Activated CD4-positive, alpha-beta T cell treated with anti-CD3 and anti-CD28 coated beads, Interleukin-2, amount 10 ng/mL, durations not matched to agents 7 days and 5 days (primary cell): ENCODE measurements at regions not wholly inside any gene's neighbourhood (a gene's known extent, or its start where the extent isn't known, plus 50 kb on each side); places are given as distances from the start of the nearest gene placed in this dataset.

Source experiments
- CTCF ChIA-PET: fragments of 350-600 bp; sonication (Branson Sonifier 250); formaldehyde crosslinking; loops from one replicate; lab custom pipeline; 2021; ENCODE audit warnings: antibody characterized with exemption; lab: Charles Lee
- POLR2A ChIA-PET: fragments of 350-600 bp; sonication (Branson Sonifier 250); formaldehyde crosslinking; loops from one replicate; lab custom pipeline; 2021; ENCODE audit warnings: antibody characterized with exemption; lab: Charles Lee
- DNase-seq: peaks from one replicate; pipeline ENCODE4 v3.0.0-alpha.2; 2020
- H3K27ac Mint-ChIP-seq: one replicate; pipeline ENCODE4 v1.8.0; 2021; ENCODE audit warnings: mild to moderate bottlenecking, moderate library complexity, mixed read lengths
- H3K27me3 Mint-ChIP-seq: one replicate; pipeline ENCODE4 v1.8.0; 2021; ENCODE audit warnings: mixed read lengths
- H3K36me3 Mint-ChIP-seq: one replicate; pipeline ENCODE4 v1.8.0; 2021; ENCODE audit warnings: low read depth, mixed read lengths
- H3K4me1 Mint-ChIP-seq: one replicate; pipeline ENCODE4 v1.8.0; 2021; ENCODE audit warnings: mixed read lengths
- H3K4me3 Mint-ChIP-seq: one replicate; pipeline ENCODE4 v1.8.0; 2021; ENCODE audit warnings: mild to moderate bottlenecking, moderate library complexity, mixed read lengths
- H3K9me3 Mint-ChIP-seq: one replicate; pipeline ENCODE4 v1.8.0; 2021; ENCODE audit warnings: mixed read lengths

DNA sequence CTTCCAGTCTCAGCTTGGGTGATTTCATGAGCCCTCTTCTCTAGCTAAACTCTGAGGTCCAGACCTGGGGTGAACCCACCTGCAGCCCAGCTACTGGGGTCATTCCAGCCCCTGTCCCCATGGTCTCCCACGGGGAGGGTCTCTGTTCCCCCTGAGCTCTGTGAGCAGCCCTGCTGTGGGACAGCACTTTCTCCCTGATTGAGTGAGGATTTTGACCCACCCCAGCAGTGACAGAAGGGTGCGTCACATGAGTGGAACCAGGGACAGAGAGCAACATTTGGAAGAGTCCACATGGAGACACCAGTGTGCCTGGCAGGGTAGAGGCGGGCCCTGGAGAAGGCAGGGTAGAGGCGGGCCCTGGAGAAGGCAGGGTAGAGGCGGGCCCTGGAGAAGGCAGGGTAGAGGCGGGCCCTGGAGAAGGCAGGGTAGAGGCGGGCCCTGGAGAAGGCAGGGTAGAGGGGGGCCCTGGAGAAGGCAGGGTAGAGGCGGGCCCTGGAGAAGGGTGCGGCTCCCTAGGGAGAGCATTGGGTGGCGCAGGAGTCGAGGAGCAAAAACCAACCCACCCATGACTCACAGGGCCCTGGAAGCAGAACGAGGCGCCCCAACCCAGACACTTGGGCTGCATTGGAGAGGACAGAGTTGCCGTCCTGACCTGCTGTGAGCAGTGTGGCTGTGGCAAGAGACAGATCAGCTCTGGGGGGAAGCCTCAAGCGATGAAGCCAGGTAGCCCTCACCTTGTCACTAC is 227.7 kb upstream of the B3GAT1 start:
- Mint-ChIP-seq H3K36me3 (no peaks in the 10 kb centered on the region), H3K27me3 (peaks cover 4% of the 10 kb centered on the region), H3K27ac (no peak overlapping the region), H3K4me3 (no peak overlapping the region), H3K4me1 (no peaks in the 10 kb centered on the region), H3K9me3 (no peaks in the 10 kb centered on the region)
- no peak for DNase-seq
- ChIA-PET POLR2A (no interaction called here), CTCF (no interaction called here)

DNA sequence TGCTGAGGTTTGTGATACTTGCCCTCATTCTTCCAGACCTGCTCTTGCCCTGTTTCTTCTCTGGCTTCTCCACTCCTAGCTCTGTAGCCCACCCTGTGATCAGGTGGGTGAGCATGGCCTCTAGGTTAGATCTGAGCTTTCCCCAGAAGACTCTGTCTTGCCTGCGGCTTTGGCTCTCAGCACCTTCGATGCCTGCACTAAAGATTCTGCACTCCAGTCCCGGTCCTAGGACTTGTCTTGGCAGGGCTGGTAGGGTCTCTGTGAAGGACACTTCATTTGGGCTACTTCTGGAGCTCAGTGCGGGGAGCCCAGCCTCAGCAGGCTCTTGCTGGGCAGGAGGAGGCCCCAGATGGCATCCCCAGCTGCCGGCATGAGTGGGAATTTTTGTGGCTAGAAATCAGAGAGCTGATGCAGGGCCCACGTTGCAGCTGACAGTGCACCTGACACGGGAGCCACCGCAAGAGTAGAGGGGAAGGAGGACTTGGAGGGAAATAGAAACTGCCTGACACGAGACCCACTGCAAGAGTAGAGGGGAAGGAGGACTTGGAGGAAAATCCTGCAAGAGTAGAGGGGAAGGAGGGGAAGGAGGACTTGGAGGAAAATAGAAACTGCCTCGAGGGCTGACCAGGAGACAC is 226.9 kb upstream of the B3GAT1 start:
- no peak for DNase-seq
- Mint-ChIP-seq H3K9me3 (no peaks in the 10 kb centered on the region), H3K4me1 (no peaks in the 10 kb centered on the region), H3K27ac (peak overlapping the region; percentile 10), H3K36me3 (no peaks in the 10 kb centered on the region), H3K4me3 (no peak overlapping the region), H3K27me3 (peaks cover 4% of the 10 kb centered on the region)
- POLR2A ChIA-PET: no interaction called here
- CTCF ChIA-PET: no interaction called here

DNA sequence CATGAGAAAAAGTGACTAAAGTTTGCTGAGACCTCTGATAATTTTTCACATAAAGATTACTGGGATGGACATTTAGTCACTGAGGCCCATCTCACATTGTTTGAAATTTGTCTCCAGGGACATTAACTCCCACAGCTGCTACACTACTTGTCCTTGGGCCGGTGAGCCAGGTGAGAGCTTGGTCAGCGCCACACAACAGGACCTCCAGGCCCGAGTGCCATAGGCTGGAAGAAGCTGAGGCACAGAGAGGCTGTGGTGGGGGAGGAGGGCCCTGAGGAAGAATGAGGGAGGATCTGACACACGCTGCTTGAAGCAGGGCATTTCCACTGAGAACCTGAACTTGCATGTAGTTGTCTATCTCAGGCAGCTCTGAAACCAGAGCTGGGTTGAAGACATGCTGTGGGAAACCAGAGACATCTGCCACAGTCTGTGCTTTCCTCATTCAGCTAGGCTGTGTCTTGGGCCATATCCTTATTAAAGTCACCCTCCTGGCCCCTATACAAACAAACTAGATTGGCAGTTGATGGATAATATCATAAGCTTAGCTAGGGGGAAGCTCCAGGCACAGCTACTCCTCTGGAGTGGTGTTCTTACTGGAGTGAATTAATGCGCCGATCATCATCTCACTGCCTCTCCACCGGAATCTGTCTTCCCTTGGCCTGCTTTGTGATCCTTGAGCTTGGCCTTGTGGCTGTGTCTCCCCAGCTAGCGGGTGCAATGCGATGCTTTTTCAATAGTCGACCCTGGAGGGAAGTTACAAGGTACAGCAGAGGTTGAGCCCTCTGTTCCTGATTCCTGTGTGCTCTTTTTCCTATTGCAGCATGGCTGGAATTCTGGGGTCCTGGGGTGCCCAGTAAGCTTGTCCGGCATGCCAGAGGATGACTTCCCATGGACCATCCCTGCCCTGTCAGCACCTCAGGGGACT is 225.3 kb upstream of the B3GAT1 start:
- H3K4me3 Mint-ChIP-seq: no peak overlapping the region
- no peaks in the 10 kb centered on the region for H3K36me3 Mint-ChIP-seq
- ChIA-PET POLR2A (no interaction called here), CTCF (no interaction called here)
- no peaks in the 10 kb centered on the region for H3K4me1 Mint-ChIP-seq
- DNase-seq: no peak
- H3K9me3 Mint-ChIP-seq: no peaks in the 10 kb centered on the region
- H3K27ac Mint-ChIP-seq: no peak overlapping the region
- H3K27me3 Mint-ChIP-seq: peaks cover 2% of the 10 kb centered on the region

DNA sequence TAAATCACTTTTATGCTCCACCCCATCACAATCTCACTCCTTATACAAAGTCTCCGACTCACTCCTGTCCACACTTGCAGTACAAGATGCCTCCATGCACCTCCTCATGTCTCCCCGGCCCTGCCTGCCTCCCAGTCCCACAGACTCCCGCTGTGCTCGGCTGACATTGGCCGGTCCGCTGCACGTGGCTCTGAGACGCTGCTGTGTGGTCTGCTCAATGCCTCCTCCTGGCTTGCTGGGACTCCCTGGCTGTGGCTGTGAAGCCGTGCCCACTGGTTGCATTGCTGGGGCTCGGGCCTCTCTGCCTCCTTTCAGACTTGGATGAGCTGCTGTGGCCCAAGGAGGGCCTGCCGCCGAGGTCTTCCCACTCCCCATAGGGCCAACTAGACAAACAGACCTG is 224.0 kb upstream of the B3GAT1 start:
- no peak overlapping the region for H3K4me3 Mint-ChIP-seq
- no peak overlapping the region for H3K27ac Mint-ChIP-seq
- ChIA-PET POLR2A (no interaction called here), CTCF (no interaction called here)
- H3K27me3 Mint-ChIP-seq: peaks cover 2% of the 10 kb centered on the region
- no peak for DNase-seq
- H3K9me3 Mint-ChIP-seq: no peaks in the 10 kb centered on the region
- H3K36me3 Mint-ChIP-seq: no peaks in the 10 kb centered on the region
- no peaks in the 10 kb centered on the region for H3K4me1 Mint-ChIP-seq

- no peak for DNase-seq
- Mint-ChIP-seq H3K27ac (no peak overlapping the region), H3K9me3 (no peaks in the 10 kb centered on the region), H3K36me3 (no peaks in the 10 kb centered on the region), H3K4me3 (no peak overlapping the region), H3K27me3 (peaks cover 2% of the 10 kb centered on the region), H3K4me1 (no peaks in the 10 kb centered on the region)
- ChIA-PET POLR2A (no interaction called here), CTCF (no interaction called here)
Measured at GRCh38 chr11:134634897-134635831, 223.1 kb upstream of the B3GAT1 start.

DNA sequence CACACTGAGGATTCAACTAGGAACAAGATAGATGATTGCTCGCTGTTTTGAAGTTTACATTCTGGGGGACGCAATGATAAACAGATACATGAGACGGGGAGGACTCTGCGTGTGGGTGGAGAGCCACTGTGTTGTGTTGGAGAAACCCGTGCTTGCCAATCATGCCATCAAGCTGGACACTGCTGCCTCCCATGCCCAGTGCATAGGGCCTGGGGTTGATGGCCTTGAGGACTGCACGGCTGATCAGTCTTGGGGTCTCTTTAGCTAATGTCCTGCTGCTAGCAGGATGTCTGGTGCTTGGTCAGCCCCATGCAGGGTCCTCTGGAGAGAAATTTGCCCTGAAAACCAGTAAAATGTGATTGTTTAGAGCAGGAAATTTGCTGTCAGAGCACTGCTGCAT is 221.2 kb upstream of the B3GAT1 start:
- H3K36me3 Mint-ChIP-seq: no peaks in the 10 kb centered on the region
- ChIA-PET CTCF (no interaction called here), POLR2A (no interaction called here)
- H3K4me1 Mint-ChIP-seq: no peaks in the 10 kb centered on the region
- H3K27me3 Mint-ChIP-seq: peaks cover 2% of the 10 kb centered on the region
- no peak overlapping the region for H3K4me3 Mint-ChIP-seq
- no peaks in the 10 kb centered on the region for H3K9me3 Mint-ChIP-seq
- DNase-seq: no peak
- no peak overlapping the region for H3K27ac Mint-ChIP-seq

DNA sequence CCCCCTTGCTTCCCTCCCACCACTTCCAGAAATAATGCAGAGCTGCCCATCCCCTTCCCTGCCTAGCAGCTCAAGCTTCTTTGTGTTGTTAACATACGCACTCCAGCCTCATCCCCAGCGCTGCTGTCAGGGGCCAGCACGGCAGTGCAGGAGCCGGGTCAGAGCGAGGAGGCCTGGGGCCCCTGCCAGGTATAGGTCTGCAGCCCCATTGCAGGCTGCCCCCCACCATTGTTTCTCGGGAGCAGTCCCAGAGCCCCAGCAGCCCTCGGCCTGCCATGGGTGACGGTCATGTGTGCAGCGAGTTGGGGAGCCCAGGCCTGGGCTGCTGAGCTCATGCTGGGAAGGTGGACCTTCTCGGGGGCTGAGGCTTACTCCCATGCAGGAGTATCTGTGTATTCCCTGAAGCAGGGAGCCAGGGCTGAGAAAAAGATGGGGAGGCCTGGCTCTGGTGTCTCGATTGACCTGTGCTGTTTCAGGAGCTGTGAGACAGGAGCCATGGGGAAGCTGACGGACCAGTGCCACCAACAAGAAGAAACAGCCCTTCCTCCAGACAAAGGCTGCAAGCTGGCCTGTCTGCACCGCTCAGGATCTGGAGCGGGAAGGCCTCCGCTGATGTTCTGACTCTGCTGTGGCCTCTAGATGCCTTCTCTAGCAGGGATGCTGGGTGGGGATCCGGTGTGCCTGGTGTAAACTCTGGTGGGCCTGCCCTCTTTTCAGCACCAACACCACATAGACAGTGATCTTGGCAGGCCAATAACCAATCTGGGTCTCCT is 220.5 kb upstream of the B3GAT1 start:
- no peaks in the 10 kb centered on the region for H3K9me3 Mint-ChIP-seq
- H3K27me3 Mint-ChIP-seq: no peaks in the 10 kb centered on the region
- ChIA-PET CTCF (no interaction called here), POLR2A (no interaction called here)
- no peak for DNase-seq
- H3K27ac Mint-ChIP-seq: no peak overlapping the region
- H3K4me1 Mint-ChIP-seq: no peaks in the 10 kb centered on the region
- no peaks in the 10 kb centered on the region for H3K36me3 Mint-ChIP-seq
- H3K4me3 Mint-ChIP-seq: no peak overlapping the region

GRCh38 chr11:134630861-134631260 is 218.8 kb upstream of the B3GAT1 start:
- Mint-ChIP-seq H3K9me3 (no peaks in the 10 kb centered on the region), H3K27me3 (peaks cover 4% of the 10 kb centered on the region), H3K4me1 (no peaks in the 10 kb centered on the region), H3K27ac (no peak overlapping the region), H3K4me3 (no peak overlapping the region), H3K36me3 (no peaks in the 10 kb centered on the region)
- CTCF ChIA-PET: no interaction called here
- POLR2A ChIA-PET: no interaction called here
- DNase-seq: no peak

DNA sequence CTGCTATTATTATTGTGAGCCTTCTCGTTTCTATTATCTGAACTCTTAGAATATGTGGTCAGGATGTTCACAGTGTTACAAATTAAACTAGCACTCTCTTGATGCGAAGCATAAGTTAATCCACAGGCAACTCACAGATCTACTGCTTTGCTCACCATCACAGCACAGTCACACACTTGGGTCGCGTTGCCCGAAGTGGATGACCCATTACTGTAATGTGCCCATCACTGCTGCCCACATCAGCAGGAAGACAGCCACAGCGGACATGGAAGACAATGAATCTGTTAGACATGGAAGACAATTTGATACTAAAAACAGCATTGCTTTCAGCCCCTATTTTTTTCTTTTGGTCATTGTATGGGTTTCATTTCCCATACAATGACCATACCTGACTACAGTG is 216.4 kb upstream of the B3GAT1 start:
- POLR2A ChIA-PET: no interaction called here
- DNase-seq: no peak

DNA sequence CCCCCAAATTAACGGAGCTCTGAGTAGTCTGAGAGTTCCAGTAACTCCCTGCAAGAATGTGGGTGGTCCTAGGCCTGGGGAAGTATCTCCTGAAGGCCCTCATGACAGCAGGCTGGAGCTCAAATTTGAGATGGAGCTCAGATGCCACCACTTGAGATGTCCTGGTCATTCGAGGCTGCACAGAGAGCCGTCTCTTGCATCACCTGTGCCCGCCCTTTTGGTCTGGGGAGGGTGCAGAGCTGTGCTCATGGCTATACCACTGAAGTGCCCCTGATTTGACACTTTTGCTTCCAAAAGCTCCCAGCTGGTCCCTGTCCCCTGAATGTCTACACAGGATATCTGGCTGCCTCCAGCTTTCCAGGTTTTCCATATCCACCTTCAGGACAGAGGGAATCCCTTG is 214.0 kb upstream of the B3GAT1 start:
- POLR2A ChIA-PET: no interaction called here
- Mint-ChIP-seq H3K9me3 (no peaks in the 10 kb centered on the region), H3K36me3 (no peaks in the 10 kb centered on the region), H3K27me3 (peaks cover 6% of the 10 kb centered on the region), H3K4me1 (no peaks in the 10 kb centered on the region), H3K4me3 (no peak overlapping the region), H3K27ac (no peak overlapping the region)
- no peak for DNase-seq
- CTCF ChIA-PET: no interaction called here

More for the DNA sequence above, 216.4 kb upstream of the B3GAT1 start:
- Mint-ChIP-seq H3K9me3 (no peaks in the 10 kb centered on the region), H3K36me3 (no peaks in the 10 kb centered on the region), H3K27me3 (peaks cover 4% of the 10 kb centered on the region), H3K4me1 (no peaks in the 10 kb centered on the region), H3K4me3 (no peak overlapping the region), H3K27ac (no peak overlapping the region)
- CTCF ChIA-PET: no interaction called here

- ChIA-PET POLR2A (no interaction called here), CTCF (no interaction called here)
- H3K4me1 Mint-ChIP-seq: no peaks in the 10 kb centered on the region
- no peak overlapping the region for H3K27ac Mint-ChIP-seq
- H3K9me3 Mint-ChIP-seq: no peaks in the 10 kb centered on the region
- H3K27me3 Mint-ChIP-seq: peaks cover 6% of the 10 kb centered on the region
- no peaks in the 10 kb centered on the region for H3K36me3 Mint-ChIP-seq
- no peak for DNase-seq
- H3K4me3 Mint-ChIP-seq: no peak overlapping the region
Measured at GRCh38 chr11:134625631-134626030, 213.6 kb upstream of the B3GAT1 start.

GRCh38 chr11:134625151-134625550 is 213.1 kb upstream of the B3GAT1 start:
- POLR2A ChIA-PET: no interaction called here

More at GRCh38 chr11:134625151-134625550, 213.1 kb upstream of the B3GAT1 start:
- Mint-ChIP-seq H3K27ac (no peak overlapping the region), H3K36me3 (no peaks in the 10 kb centered on the region), H3K9me3 (no peaks in the 10 kb centered on the region), H3K27me3 (peaks cover 6% of the 10 kb centered on the region), H3K4me3 (no peak overlapping the region), H3K4me1 (no peaks in the 10 kb centered on the region)
- CTCF ChIA-PET: no interaction called here
- DNase-seq: no peak
